ENCODE measurements at regions not wholly inside any gene's neighbourhood (a gene's known extent, or its start where the extent isn't known, plus 50 kb on each side); places are given as distances from the start of the nearest gene placed in this dataset.

DNA sequence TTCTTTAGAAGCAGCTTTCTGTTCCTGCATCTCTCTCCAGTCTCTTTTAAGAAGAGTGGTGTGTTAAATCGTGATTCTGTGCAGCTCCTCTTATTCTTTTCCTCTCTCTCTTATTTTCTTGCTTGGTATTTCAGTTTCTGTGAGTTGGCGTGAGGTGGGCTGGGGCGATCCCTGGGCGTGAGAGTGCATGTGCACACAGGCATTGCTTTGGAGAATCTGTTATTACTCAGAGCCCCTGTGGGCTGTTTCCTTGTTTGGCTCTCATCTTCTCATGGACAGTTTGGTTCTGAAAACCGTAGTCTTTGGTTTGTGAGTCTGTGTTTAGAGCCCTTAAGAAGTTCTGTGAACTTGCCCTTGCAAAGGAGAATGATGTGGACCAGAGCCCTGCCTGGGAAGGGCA, 97.2 kb upstream of the CLNK start:
- TF ChIP-seq POLR2AphosphoS5 (IDR thresholded peaks at IDR 0.05), result no peak
- TF ChIP-seq CTCF (IDR thresholded peaks at IDR 0.05), result no peak
- TF ChIP-seq POLR2A (IDR thresholded peaks at IDR 0.05), result no peak

Data from upper lobe of left lung (tissue), 4 donors.